Thyroid gland (tissue), 4 donors: ENCODE measurements at regions not wholly inside any gene's neighbourhood (a gene's known extent, or its start where the extent isn't known, plus 50 kb on each side); places are given as distances from the start of the nearest gene placed in this dataset.

Experiments used
- DNase-seq, 2 donors: peaks; one replicate each; pipeline ENCODE4 v3.0.0-alpha.2; 2019
- H3K27ac ChIP-seq, 3 donors: fragments of 200-600 bp; sonication (generic); 1 replicate in 2 of 3; 2 replicates in 1 of 3; pipeline ENCODE4 v1.5.1; 2016 to 2019; ENCODE audit warnings: mild to moderate bottlenecking in 1 of 3, moderate library complexity in 1 of 3
- H3K27me3 ChIP-seq: fragments of 200-600 bp; sonication (generic); one replicate; pipeline ENCODE4 v1.5.1; 2019
- H3K36me3 ChIP-seq, 2 donors: fragments of 200-600 bp; sonication (generic); one replicate each; pipeline ENCODE4 v1.5.1; 2016 to 2019
- H3K4me1 ChIP-seq, 2 donors: fragments of 200-600 bp; sonication (generic); one replicate each; pipeline ENCODE4 v1.5.1; 2017 to 2019
- H3K4me3 ChIP-seq, 3 donors: fragments of 200-600 bp; sonication (generic); replicated peaks in 1 of 3; 1 replicate in 2 of 3; 2 replicates in 1 of 3; pipeline ENCODE4 v1.5.1; 2016; ENCODE audit warnings: mild to moderate bottlenecking in 1 of 3
- H3K9me3 ChIP-seq: fragments of 200-600 bp; sonication (generic); one replicate; pipeline ENCODE4 v1.5.1; 2017
- CTCF ChIP-seq, 6 experiments: fragments of 200-600 bp in 3 of 6; fragments of 450-650 bp in 3 of 6; sonication (generic) in 3 of 6; IDR thresholded peaks; one replicate each; pipeline ENCODE4 v1.5.1; 2016 to 2019; ENCODE audit warnings: antibody characterized with exemption in 6 of 6, mild to moderate bottlenecking in 2 of 6, inconsistent platforms in 1 of 6, moderate library complexity in 1 of 6
- POLR2A ChIP-seq, 2 donors: fragments of 450-650 bp; IDR thresholded peaks; one replicate each; pipeline ENCODE4 v1.6.1; 2017; ENCODE audit warnings: antibody characterized with exemption in 2 of 2, mild to moderate bottlenecking in 2 of 2, moderate library complexity in 1 of 2
- WGBS, 2 donors: methylation state at CpG; one replicate each; pipeline ENCODE4 v1.1.5; 2017; 5-methylcytosine and 5-hydroxymethylcytosine counted together
- intact Hi-C: fragments of 100-400 bp; cut with DNase I; formaldehyde crosslinking; loops from one replicate; pipeline ENCODE4 v1.15.1; 2023

GRCh38 chr9:113822315-113822714 lies 53.8 kb upstream of the ZNF618 start:
- Histone ChIP-seq H3K27ac (no peak overlapping the region), H3K27me3 (no peaks in the 10 kb centered on the region), H3K4me1 (no peaks in the 10 kb centered on the region), H3K4me3 (no peak overlapping the region), H3K9me3 (no peaks in the 10 kb centered on the region), H3K36me3 (no peaks in the 10 kb centered on the region)
- no peak for DNase-seq
- WGBS, 2 donors, result 97% methylated on average over 2 of the region's 2 CpGs
- intact Hi-C loops, result no loop called here
- TF ChIP-seq CTCF (IDR thresholded peaks at IDR 0.05) (no peak), POLR2A (IDR thresholded peaks at IDR 0.05) (no peak)

- H3K27me3 ChIP-seq, result no peaks in the 10 kb centered on the region
- H3K36me3 ChIP-seq, result no peaks in the 10 kb centered on the region
- 92 to 95% methylated on average over 1 of the region's 1 CpG for WGBS, 2 donors
- H3K4me1 ChIP-seq, result no peaks in the 10 kb centered on the region
- no peak overlapping the region for H3K27ac ChIP-seq
- no peaks in the 10 kb centered on the region for H3K9me3 ChIP-seq
- intact Hi-C loops, result no loop called here
- no peak for DNase-seq
- H3K4me3 ChIP-seq, result no peak overlapping the region
- TF ChIP-seq POLR2A (IDR thresholded peaks at IDR 0.05), result no peak
- TF ChIP-seq CTCF (IDR thresholded peaks at IDR 0.05), result no peak
These were observed 52.7 kb upstream of the ZNF618 start for GRCh38 chr9:113823421-113823820.
